Kasumi-1 (cell line): ENCODE measurements at regions not wholly inside any gene's neighbourhood (a gene's known extent, or its start where the extent isn't known, plus 50 kb on each side); places are given as distances from the start of the nearest gene placed in this dataset.

Experiments used
- DNase-seq, 2 experiments: peaks; one replicate each; lab custom pipeline; 2025; lab: John Stamatoyannopoulos, UW

- DNase-seq: no peak
These were observed 198.4 kb upstream of the NT5C1B start for GRCh38 chr2:18787726-18788125.

DNA sequence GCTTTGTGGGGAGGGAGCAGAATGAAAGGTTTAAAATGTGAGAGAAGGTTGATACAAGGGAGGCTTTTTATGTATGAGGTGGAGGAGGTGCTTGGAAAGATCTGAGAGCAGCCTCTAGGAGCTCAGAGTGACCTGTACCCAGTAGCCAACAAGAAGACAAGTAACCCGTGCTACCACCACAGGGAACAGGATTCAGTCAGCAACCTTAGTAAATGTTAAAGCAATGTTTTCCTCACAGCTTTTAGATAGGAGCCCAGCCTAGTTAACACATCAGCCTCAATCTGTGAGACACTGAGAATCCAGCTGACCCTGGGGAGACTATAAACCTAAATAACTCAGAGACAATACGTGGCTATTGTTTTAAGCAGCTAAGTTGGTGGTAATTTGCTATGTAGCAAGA is 194.9 kb upstream of the NT5C1B start:
- DNase-seq: no peak

- no peak for DNase-seq
These were observed 192.3 kb upstream of the NT5C1B start for GRCh38 chr2:18781541-18782280.

GRCh38 chr2:18777250-18777812 is 188.0 kb upstream of the NT5C1B start:
- no peak for DNase-seq

- DNase-seq: no peak
These were observed 181.8 kb upstream of the NT5C1B start for GRCh38 chr2:18771212-18771611.

- DNase-seq: no peak
These were observed 174.0 kb upstream of the NT5C1B start for GRCh38 chr2:18763338-18763737.

DNA sequence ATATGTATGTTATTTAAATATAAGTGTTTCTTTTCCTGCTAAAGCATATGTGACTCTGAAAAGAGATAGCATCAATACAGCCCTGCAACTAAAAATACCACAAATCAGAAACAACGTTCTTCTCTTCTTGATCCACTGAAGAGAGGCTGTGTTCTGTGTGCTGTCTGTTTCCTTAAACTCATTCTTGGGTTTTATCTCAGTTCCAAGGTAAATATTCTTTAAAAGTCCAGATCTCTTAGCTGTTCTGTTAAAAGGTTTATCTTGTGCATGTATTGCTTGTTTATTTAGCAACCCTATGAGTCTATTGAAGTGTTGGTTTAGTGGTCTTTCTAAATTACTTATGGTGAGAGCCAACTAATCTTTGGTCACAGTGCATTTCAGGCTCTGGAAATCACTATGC is 173.3 kb upstream of the NT5C1B start:
- DNase-seq: no peak

DNA sequence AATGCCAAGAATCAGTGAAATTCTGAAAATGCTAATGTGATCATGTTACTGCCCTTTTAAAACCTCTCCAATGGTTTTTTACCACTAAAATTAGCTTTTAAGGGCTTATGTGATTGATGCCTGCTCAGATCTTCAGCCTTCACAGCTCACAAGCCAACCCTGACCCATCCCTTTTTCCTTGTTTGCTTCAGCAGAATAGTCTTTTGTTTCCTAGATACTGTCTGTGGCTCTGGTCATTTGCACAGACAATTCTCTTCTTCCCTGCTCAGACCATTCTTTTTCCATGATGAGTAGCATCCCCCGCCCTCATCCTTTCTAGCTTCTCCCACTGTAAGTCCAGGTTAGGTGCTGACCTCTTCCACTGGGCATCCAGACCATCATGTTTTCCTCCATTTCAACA is 164.9 kb upstream of the NT5C1B start:
- no peak for DNase-seq

GRCh38 chr2:18753722-18754121 is 164.4 kb upstream of the NT5C1B start:
- no peak for DNase-seq

DNA sequence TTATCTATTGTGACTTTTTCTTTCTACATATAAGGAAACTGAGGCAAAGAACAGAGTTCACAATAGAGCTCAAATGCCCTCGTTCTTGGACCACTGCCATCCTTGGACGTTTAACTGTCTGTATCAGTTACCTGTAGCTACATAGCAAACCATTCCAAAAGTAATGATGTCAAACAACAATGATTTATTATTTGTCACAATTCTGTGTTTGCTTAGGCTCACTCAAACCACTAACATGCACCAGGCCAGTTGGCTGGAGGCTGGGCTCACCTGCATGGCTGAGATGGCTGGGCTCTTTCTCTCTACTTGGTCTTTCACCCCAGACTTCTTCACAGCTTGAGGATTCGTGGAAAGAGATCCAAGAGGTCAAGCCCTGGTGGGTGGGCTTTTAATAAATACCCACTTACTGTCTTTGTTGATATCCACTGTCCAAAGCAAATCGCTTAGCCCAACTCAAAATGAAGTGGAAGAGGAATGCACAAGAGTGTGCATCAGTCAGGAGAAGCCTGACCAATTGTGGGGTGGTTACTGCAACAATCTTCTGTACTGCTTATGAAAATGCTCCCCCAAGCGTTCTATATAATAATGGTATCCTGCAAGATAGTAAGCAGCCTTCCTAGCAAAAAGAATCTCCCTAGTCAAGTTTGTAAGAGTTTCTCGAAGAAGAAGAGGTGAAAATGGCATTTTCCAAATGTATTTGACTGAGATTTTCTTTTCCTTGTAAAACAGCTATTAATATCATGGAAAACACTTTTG is 163.5 kb upstream of the NT5C1B start:
- peak in 1 of 2 experiments; percentile 11 for DNase-seq

GRCh38 chr2:18752022-18752493 is 162.7 kb upstream of the NT5C1B start:
- DNase-seq: no peak

- DNase-seq: no peak
These were observed 161.5 kb upstream of the NT5C1B start for GRCh38 chr2:18750672-18751554.

DNA sequence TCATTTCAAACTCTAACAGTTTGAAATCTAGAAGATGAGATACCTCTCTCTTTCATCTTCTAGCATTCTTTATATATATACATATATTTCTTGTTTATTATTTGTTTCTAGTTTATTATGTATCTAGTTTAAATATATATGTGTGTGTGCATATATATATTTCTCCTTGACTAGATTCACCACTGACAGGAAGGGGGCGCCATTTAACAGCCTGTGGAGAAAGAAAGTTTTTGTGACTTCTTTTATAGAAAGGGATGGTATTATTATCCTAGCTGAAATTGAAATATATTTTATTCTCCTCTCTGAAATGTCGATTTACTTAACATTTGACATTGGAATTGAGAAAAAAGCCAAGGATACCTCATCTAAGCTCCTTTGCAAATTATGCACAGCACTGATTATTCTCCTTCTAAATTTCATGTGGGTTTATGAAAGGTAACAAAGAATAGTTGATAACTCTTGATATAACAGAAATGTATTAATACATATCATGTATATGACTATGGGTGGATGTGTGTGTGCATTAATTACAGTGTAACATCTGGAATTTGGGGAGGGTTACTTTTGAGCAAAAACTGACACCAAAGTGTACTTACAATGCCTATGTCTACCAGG is 160.7 kb upstream of the NT5C1B start:
- peak; percentile 50 to 68 for DNase-seq

DNA sequence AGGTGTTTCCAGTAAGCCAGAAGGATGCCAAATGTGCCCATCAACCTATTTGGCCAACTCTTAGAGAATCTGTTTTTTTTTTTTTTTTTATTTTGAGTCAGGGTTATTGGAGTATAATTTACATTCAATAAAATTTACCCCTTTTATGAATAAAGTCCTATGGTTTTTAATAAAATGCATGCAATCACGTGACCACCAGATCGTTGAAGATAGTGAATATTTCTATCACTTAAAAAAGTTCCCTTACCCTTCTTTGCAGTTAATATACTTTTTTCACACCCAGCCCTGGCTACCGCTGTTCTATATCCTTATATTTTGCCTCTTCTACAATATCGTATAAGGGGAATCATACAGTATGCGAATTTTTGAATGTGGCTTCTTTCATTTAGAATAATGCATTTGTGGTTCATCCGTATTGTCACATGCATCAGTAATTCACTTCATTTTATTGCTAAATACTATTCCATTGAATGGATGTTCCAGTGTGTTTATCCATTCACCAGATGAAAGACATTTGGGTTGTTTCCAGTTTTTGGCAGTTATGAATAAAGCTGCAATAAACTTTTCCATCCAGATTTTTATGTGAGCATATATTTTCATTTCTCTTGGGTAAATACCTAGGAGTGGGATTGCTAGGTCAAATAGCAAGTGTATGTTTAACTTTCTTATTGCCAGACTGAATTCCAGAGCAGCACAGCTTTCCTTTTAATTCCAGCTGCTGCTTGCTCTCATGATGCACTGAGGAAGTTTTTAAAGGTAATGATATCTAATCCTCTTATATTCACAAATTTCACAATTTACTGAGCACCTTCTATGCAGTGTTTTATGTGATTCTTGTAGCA is 156.3 kb upstream of the NT5C1B start:
- no peak for DNase-seq

GRCh38 chr2:18741895-18742732 is 152.7 kb upstream of the NT5C1B start:
- no peak for DNase-seq

DNA sequence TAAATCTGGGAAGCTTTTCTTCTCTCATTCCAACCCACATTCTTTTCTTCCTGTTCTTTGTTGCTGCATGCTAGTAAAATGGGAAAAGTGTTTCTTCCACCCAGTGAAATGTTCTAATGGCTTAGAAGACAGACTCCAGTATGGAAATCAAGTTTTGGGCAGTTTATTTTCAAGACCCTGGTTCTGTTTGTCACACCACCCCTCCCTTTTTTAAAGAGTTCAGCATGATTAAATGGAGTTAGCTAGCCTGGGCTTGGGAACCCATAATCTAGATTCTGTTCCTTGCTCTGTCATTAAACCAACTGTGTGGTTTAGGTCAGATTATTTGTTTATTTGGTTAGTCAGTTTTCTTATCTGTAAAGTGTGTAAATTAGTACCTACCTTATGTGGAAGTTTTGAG is 151.8 kb upstream of the NT5C1B start:
- DNase-seq: no peak

DNA sequence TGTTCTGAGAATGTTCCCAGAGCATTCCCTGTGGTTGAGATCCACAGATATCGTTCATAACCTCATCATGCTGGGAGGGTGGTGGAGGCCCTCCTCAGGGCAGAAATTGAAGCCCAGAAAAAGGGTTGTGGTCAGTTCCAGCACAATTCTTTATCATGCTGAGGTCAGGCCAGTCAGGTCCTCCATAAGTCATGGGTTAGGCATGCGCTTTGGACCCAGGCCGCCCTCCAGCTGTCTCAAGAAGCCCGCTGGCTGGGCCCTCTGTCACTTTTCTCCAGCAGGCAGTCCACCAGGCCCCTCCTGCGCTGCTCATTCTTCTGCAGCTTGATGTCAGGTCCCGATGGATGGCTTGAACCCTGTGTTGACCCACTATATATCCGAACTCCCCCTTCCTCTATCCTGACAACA is 151.1 kb upstream of the NT5C1B start:
- no peak for DNase-seq

GRCh38 chr2:18731666-18732065 is 142.3 kb upstream of the NT5C1B start:
- no peak for DNase-seq

DNA sequence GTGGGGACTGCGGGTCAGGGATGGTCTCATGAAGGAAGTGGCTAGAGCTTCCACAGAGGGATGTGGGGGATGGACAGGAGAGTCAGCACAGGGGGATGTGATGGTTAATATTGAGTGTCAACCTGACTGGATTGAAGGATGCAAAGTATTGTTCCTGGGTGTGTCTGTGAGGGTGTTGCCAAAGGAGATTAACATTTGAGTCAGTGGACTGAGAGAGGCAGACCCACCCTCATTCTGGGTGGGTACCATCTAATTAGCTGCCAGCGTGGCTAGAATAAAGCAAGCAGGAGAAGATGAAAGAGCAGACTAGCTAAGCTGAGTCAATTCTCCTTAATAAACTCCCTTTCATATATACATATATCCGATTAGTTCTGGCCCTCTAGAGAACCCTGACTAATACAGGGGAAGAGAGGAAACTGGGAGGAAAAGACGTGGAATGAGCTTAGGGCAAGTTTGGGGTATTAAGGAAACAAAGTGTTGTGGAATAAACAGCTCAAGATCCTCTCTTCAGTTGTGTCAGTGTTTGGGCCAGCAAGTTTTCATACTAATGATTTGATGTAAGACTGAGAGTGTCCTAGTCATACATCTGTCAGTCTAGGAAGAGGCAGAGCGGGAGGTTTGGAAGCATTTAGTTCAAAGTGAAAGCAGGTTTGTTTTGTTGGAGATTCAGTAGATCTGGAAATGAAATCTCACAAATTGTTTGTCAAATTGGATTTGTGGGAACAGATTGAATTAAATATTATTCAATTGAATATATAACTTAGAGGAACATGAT is 135.2 kb upstream of the NT5C1B start:
- no peak for DNase-seq
